DMS53 (cell line): ENCODE measurements at regions not wholly inside any gene's neighbourhood (a gene's known extent, or its start where the extent isn't known, plus 50 kb on each side); places are given as distances from the start of the nearest gene placed in this dataset.
"Not testable (repeated sequence)": the region's sequence is repeated elsewhere in the genome, so short reads cannot be mapped to it uniquely, and the experiment has no call there.

Experiments
- DNase-seq: peaks from one replicate; lab custom pipeline; 2025; lab: John Stamatoyannopoulos, UW

- DNase-seq: no peak
Measured at GRCh38 chr3:196147116-196147515, 64.1 kb downstream of the ZDHHC19 start.

- no peak for DNase-seq
Measured at GRCh38 chr3:196145468-196146262, 63.8 kb upstream of the TFRC start.

DNA sequence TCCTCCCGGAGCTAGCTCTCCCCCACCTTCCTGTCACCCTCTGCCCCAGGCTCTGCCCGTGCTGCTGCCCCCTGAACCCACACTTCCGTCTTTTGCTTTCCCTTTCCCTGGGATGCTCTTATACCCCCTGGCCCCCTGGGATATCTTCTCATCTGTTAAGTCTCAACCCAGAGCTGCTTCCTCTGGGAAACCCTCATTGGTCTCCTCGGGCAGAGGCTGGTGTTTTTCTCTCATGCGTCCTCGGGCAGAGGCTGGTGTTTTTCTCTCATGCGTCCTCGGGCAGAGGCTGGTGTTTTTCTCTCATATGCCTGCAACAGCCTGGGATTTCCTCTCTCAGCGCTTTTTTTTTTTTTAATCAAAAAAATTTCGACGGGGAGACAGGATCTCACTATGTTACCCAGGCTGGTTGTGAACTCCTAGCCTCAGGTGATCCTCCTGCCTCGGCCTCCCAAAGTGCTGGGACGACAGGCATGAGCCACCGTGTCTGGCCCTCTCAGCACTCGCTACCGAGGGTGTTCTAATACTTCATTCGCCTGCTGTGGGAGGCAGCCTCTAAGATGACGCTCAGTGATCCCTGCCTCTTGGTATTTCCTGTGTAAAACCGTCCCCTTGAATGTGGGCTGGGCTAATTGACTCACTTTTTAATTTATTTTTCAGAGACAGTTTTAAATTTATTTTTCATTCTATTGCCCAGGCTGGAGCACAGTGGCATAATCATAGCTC, 62.7 kb upstream of the TFRC start:
- DNase-seq: no peak

DNA sequence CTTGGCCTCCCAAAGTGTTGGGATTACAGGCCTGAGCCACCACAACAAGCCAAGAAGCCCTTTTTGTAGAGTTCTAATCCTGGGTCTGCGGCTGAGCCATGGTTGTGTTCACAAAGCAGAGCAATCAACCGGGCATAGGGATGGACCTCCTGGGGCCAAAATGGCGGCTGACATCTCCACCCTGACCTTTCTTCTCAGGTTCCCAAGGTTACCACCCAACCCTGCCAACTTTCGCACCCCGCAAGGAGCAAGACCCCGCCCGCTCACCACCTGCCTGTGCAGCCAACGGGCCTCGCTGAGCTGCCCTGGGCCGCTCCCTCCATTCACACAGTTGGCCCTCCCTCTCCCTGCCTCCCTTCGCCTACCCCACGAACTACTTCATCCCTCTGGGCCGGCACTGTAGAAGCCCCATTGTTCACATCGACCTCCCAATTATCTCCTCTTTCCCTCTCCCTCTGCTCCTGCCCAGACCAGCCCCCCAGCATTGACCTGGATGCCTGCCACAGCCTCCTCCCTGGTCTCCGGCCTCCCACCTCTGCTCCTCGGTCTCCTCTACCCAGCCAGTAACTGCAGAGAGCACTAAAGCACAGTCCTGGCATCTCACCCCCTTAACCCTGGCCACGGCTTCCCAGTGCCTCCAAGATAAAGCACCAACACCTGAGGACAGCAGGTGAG, 62.0 kb upstream of the TFRC start:
- DNase-seq: no peak

GRCh38 chr3:196142202-196142956, 60.5 kb upstream of the TFRC start:
- peak; percentile 31 for DNase-seq

GRCh38 chr3:196141866-196142201, 59.9 kb upstream of the TFRC start:
- DNase-seq: no peak

GRCh38 chr3:196141052-196141865, 59.4 kb upstream of the TFRC start:
- no peak for DNase-seq

- DNase-seq: no peak
Measured at GRCh38 chr3:196140224-196140623, 58.3 kb upstream of the TFRC start.

DNA sequence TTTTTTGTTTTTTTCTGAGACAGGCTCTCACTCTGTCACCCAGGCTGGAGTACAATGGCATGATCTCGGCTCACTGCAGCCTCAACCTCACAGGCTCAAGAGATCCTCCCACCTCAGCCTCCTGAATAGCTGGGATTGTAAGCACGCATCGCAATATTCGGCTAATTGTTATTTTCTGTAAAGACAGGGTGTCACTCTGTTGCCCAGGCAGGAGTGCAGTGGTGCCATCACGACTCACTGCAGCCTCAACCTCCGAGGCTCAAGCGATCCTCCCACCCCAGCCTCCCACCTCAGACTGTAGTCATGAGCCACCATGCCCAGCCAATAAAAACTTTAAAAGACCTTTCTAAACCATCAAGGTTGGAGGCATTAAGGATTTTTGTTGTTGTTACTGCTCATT, 57.4 kb upstream of the TFRC start:
- DNase-seq: no peak

GRCh38 chr3:196138482-196139254, 56.8 kb upstream of the TFRC start:
- no peak for DNase-seq

DNA sequence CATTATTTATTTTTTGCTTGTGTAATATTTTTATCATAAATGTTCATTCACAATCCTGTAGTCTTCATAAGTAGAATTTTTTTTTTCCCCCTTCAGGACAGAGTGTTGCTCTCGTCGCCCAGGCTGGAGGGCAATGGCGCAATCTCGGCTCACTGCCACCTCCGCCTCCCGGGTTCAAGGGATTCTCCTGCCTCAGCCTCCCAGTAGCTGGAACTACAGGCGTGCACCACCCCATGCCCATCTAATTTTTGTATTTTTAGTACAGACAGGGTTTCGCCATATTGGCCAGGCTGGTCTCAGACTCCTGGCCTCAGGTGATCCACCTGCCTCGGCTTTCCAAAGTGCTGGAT, 54.7 kb upstream of the TFRC start:
- DNase-seq: not testable (repeated sequence)

DNA sequence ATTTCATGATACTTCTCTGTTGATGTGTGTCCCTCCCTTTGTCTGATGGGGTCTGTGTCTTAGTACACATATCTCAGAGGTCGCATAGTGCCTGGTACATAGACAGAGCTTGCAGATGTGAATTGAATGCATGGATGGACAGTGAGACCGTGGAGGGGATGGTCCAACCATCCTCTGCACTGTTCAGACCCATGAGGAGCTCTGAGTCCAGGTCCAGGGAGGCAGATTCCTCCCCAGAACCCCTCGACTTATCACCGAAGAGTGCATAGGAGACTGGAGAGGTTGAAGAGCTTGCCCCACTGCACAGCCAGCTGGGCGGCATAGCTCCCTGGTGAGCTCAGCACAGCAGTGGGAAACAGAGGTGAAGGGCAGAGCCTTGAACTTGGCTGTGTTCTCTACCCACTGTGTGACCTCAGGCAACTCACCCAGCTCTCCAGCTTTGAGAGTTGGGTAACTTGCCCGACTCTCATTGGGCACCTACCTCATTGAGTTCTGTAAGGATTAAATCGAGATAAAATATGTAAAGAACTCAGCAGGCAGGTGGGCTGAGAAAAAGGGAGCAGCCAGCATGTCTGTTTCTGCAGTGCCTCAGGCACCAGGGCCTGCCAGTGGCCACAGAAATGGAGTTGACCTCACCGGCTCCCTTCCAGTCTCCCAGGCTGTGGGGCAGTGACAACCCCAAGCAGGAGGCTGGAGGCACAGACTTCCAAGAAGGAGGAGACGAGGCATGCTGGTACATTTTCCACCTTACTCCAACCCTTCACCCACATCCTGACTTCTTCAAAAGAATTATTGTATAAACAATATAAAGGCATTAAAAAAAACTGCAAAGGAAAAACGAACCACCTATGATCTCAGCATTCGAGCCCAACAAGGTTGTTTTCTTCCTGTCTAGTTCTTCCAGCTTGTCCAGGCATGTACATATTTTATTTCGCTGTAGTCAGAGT, 54.1 kb upstream of the TFRC start:
- no peak for DNase-seq

GRCh38 chr3:196134691-196135090, 52.8 kb upstream of the TFRC start:
- no peak for DNase-seq

DNA sequence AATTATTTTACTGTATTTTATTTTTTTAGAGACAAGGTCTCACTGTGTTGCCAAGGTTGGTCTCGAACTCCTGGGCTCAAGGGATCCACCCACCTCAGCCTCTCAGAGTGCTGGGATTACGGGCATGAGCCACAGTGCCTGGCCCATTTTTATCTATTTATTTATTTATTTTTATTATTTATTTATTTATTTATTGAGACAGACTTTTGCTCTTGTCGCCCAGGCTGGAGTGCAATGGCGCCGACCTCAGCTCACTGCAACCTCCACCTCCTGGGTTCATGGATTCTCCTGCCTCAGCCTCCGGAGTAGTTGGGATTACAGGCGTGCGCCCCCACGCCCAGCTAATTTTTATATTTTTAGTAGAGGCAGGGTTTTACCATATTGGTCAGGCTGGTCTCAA, 52.0 kb upstream of the TFRC start:
- DNase-seq: not testable (repeated sequence)

DNA sequence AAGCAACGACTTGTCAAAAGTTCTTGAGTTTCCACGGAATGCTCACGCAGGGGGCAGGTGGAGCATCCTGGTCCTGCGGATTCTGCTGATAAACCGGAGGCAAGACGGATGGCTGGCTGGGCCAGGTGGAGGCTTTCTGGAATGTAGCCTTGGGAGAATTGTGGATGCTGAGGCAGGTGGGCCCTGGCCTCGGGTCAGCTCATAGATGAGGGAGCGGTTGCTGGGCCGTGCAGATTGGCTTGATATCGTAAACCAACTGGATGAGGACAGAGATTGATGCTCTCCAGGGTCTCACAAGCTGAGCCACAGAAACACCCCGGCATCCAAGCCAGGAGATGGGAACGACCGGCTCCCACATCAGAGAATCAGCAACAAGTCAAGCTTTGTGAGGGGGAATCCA, 50.0 kb upstream of the TFRC start:
- no peak for DNase-seq
